Astrocyte (in vitro differentiated cells and primary cell): ENCODE measurements at regions not wholly inside any gene's neighbourhood (a gene's known extent, or its start where the extent isn't known, plus 50 kb on each side); places are given as distances from the start of the nearest gene placed in this dataset.
"Not testable (repeated sequence)": the region's sequence is repeated elsewhere in the genome, so short reads cannot be mapped to it uniquely, and the experiment has no call there.

ENCODE experiments used
- EZH2 ChIP-seq: IDR thresholded peaks from 2 replicates; pipeline ENCODE4 v1.6.1; 2012; ENCODE audit warnings: mild to moderate bottlenecking, low read length, inconsistent platforms; ENCODE audit not compliant: insufficient read depth
- TF ChIP-seq, protein P1 (sequence below): IDR thresholded peaks from 2 replicates; pipeline ENCODE4 v1.5.1; 2011; ENCODE audit warnings: low read depth, mild to moderate bottlenecking, inconsistent platforms, low read length, moderate library complexity; ENCODE audit not compliant: insufficient read depth

GRCh38 chr3:197410170-197410569, 111.8 kb upstream of the DLG1 start:
- TF ChIP-seq, protein P1, sequence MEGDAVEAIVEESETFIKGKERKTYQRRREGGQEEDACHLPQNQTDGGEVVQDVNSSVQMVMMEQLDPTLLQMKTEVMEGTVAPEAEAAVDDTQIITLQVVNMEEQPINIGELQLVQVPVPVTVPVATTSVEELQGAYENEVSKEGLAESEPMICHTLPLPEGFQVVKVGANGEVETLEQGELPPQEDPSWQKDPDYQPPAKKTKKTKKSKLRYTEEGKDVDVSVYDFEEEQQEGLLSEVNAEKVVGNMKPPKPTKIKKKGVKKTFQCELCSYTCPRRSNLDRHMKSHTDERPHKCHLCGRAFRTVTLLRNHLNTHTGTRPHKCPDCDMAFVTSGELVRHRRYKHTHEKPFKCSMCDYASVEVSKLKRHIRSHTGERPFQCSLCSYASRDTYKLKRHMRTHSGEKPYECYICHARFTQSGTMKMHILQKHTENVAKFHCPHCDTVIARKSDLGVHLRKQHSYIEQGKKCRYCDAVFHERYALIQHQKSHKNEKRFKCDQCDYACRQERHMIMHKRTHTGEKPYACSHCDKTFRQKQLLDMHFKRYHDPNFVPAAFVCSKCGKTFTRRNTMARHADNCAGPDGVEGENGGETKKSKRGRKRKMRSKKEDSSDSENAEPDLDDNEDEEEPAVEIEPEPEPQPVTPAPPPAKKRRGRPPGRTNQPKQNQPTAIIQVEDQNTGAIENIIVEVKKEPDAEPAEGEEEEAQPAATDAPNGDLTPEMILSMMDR = not testable (repeated sequence)
- TF ChIP-seq EZH2 = not testable (repeated sequence)
